ENCODE measurements at regions not wholly inside any gene's neighbourhood (a gene's known extent, or its start where the extent isn't known, plus 50 kb on each side); places are given as distances from the start of the nearest gene placed in this dataset.
"Not testable (repeated sequence)": the region's sequence is repeated elsewhere in the genome, so short reads cannot be mapped to it uniquely, and the experiment has no call there.

DNA sequence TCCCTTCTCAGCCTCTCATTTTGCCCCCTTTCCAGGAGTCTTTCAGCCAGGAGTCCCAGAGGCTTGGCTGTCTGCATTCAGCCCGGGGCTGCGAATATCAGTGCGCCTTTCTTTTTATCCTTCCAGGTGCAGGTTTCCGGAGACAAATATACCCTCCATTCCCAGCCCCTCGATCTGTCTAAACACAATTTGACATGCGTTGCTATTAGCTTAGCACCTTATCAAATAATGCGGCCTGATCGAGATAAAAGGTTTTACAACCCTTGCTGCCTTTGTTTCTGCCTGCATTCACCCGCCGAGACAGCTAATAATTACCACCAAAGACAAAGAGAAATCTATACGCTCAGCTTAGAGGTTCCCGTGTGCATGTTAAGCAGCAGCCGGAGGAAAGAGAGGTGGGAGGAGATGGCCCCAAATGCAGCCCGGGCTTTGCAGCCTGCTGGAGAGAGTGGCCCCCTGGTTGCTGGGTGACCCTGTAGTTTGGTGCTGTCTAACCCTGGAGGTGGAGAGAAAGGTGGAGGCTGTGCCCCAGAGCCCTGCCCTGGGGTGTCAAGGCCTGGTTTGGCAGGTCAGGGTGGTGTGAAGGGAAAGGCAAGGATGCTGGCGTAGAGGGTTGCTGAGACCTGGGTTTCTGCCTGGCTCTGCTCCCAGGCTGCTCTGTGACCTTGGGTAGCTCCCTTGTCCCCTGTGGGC lies 185.3 kb downstream of the RPS24 start:
- no peaks in the 10 kb centered on the region for H3K9me3 Mint-ChIP-seq (ENCODE audit: unreplicated experiment)
- no peak for DNase-seq (ENCODE audit: extremely low spot score, unreplicated experiment)
- no peak overlapping the region for H3K4me3 Mint-ChIP-seq (ENCODE audit: unreplicated experiment)
- H3K27me3 Mint-ChIP-seq (ENCODE audit: unreplicated experiment): peaks cover 38% of the 10 kb centered on the region
- TF ChIP-seq, protein P1, sequence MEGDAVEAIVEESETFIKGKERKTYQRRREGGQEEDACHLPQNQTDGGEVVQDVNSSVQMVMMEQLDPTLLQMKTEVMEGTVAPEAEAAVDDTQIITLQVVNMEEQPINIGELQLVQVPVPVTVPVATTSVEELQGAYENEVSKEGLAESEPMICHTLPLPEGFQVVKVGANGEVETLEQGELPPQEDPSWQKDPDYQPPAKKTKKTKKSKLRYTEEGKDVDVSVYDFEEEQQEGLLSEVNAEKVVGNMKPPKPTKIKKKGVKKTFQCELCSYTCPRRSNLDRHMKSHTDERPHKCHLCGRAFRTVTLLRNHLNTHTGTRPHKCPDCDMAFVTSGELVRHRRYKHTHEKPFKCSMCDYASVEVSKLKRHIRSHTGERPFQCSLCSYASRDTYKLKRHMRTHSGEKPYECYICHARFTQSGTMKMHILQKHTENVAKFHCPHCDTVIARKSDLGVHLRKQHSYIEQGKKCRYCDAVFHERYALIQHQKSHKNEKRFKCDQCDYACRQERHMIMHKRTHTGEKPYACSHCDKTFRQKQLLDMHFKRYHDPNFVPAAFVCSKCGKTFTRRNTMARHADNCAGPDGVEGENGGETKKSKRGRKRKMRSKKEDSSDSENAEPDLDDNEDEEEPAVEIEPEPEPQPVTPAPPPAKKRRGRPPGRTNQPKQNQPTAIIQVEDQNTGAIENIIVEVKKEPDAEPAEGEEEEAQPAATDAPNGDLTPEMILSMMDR (IDR thresholded peaks at IDR 0.05): no peak
- no peak overlapping the region for H3K27ac Mint-ChIP-seq (ENCODE audit: unreplicated experiment)
- no peaks in the 10 kb centered on the region for H3K36me3 Mint-ChIP-seq (ENCODE audit: unreplicated experiment)
- H3K4me1 Mint-ChIP-seq (ENCODE audit: unreplicated experiment): peaks cover 26% of the 10 kb centered on the region

DNA sequence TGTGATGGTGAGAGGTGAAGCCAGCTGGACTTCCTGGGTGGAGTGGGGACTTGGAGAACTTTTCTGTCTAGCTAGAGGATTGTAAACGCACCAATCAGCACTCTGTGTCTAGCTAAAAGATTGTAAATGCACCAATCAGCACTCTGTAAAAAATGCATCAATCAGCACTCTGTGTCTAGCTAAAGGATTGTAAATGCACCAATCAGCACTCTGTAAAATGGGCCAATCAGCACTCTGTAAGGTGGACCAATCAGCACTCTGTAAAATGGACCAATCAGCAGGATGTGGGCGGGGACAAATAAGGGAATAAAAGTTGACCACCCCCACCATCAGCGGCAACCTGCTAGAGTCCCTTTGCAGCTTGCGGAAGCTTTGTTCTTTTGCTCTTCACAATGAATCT lies 185.9 kb downstream of the RPS24 start:
- Mint-ChIP-seq H3K4me1 (ENCODE audit: unreplicated experiment) (peaks cover 26% of the 10 kb centered on the region), H3K27me3 (ENCODE audit: unreplicated experiment) (peaks cover 38% of the 10 kb centered on the region)
- not testable (repeated sequence) for H3K9me3 Mint-ChIP-seq (ENCODE audit: unreplicated experiment); H3K27ac Mint-ChIP-seq (ENCODE audit: unreplicated experiment); DNase-seq (ENCODE audit: extremely low spot score, unreplicated experiment); H3K4me3 Mint-ChIP-seq (ENCODE audit: unreplicated experiment); H3K36me3 Mint-ChIP-seq (ENCODE audit: unreplicated experiment)

DNA sequence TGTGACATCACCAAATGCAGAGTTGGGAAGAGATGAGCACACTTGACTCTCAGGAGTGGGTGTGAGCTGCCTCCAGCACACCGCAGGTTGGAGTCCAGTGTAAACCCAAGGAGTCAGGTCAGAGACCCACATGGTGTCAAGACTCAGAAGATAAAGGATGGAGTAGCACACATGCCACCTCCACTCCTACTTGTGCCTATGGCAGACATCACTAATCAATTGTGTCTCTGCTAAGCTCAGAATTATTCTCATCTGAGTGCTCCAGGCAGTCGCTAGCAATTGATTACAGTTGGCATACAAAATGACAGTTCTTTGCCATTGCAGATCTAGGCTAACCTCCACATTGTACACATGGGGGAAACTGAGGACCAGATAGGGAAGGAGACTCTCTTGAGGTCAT lies 187.1 kb downstream of the RPS24 start:
- no peaks in the 10 kb centered on the region for H3K36me3 Mint-ChIP-seq (ENCODE audit: unreplicated experiment)
- no peak overlapping the region for H3K4me3 Mint-ChIP-seq (ENCODE audit: unreplicated experiment)
- TF ChIP-seq, protein P1 (IDR thresholded peaks at IDR 0.05): no peak
- DNase-seq (ENCODE audit: extremely low spot score, unreplicated experiment): no peak
- peaks cover 32% of the 10 kb centered on the region for H3K27me3 Mint-ChIP-seq (ENCODE audit: unreplicated experiment)
- H3K9me3 Mint-ChIP-seq (ENCODE audit: unreplicated experiment): no peaks in the 10 kb centered on the region
- H3K4me1 Mint-ChIP-seq (ENCODE audit: unreplicated experiment): peaks cover 14% of the 10 kb centered on the region
- H3K27ac Mint-ChIP-seq (ENCODE audit: unreplicated experiment): no peak overlapping the region

DNA sequence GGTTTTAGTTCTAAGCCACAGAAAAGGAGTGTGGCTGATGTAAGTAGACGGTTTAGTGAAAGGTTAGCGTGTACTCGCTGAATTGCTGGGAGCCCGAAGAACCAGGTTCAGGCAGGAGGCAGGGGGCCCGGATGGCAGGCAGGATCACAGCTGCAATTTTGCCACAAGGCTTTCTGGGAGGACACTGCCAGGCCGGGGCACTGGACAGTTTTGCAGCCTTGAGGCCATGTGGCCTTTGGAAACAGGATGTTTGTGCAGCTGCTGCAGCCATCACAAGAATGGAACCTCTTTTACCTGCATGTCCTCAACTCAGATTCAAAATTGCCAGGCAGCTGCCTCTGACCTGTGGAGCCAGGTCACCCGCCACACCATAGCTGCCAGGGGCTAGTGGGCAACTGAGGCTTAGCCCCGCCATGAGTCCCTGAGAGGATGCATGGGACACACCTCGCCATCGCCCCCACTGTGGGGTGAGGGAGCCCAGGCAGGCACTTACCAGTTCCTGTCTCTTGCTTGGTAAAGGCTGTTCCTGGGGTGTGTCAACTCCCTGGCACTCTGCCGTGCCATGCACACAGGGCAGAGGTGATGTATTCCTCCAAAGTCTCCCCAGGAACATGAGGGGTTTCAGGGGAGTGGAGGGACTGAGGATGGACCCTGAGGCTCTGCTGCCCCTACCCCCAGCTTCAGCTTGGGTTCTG lies 188.6 kb downstream of the RPS24 start:
- Mint-ChIP-seq H3K36me3 (ENCODE audit: unreplicated experiment) (no peaks in the 10 kb centered on the region), H3K27me3 (ENCODE audit: unreplicated experiment) (peaks cover 34% of the 10 kb centered on the region)
- TF ChIP-seq, protein P1 (IDR thresholded peaks at IDR 0.05): no peak

DNA sequence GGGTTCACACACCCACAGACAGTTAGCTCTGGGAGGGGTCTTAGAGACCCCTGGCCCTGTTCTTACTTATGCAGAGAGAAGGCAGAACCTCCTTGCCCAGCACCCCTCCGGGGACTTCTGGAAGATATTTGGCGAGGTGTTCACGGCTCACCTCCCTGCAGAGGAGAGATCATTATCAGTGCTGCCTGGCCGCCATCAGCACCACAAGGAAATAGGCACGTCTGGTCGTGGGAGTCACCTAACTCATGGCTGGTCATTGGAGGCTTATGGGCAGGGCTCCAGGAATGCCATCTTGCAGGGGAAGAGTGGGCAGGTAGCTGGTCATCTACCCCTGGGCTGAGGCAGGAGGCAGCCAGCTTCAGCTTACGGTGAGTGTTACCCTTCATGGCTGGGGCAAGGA lies 189.4 kb downstream of the RPS24 start:
- DNase-seq (ENCODE audit: extremely low spot score, unreplicated experiment): no peak
- no peak overlapping the region for H3K27ac Mint-ChIP-seq (ENCODE audit: unreplicated experiment)
- TF ChIP-seq, protein P1 (IDR thresholded peaks at IDR 0.05): no peak
- no peaks in the 10 kb centered on the region for H3K9me3 Mint-ChIP-seq (ENCODE audit: unreplicated experiment)
- no peak overlapping the region for H3K4me3 Mint-ChIP-seq (ENCODE audit: unreplicated experiment)
- H3K36me3 Mint-ChIP-seq (ENCODE audit: unreplicated experiment): no peaks in the 10 kb centered on the region
- H3K27me3 Mint-ChIP-seq (ENCODE audit: unreplicated experiment): peaks cover 38% of the 10 kb centered on the region
- H3K4me1 Mint-ChIP-seq (ENCODE audit: unreplicated experiment): peaks cover 5% of the 10 kb centered on the region

More for the DNA sequence above, 188.6 kb downstream of the RPS24 start:
- DNase-seq (ENCODE audit: extremely low spot score, unreplicated experiment): no peak
- H3K4me3 Mint-ChIP-seq (ENCODE audit: unreplicated experiment): no peak overlapping the region
- no peaks in the 10 kb centered on the region for H3K9me3 Mint-ChIP-seq (ENCODE audit: unreplicated experiment)
- H3K27ac Mint-ChIP-seq (ENCODE audit: unreplicated experiment): no peak overlapping the region
- H3K4me1 Mint-ChIP-seq (ENCODE audit: unreplicated experiment): peaks cover 6% of the 10 kb centered on the region
